HG02870 (cell line): ENCODE measurements at regions not wholly inside any gene's neighbourhood (a gene's known extent, or its start where the extent isn't known, plus 50 kb on each side); places are given as distances from the start of the nearest gene placed in this dataset.

Experiments used
- ATAC-seq: cut with Tn5 transposase; IDR thresholded peaks from one replicate; pipeline ENCODE4 v1.9.1; 2021; ENCODE audit warnings: mild to moderate bottlenecking, moderate library complexity; ENCODE audit not compliant: unreplicated experiment

- no peak for ATAC-seq
These were observed 74.4 kb upstream of the PPARA start for GRCh38 chr22:46075764-46076531.

- ATAC-seq, result no peak
These were observed 73.5 kb upstream of the PPARA start for GRCh38 chr22:46076651-46077339.

DNA sequence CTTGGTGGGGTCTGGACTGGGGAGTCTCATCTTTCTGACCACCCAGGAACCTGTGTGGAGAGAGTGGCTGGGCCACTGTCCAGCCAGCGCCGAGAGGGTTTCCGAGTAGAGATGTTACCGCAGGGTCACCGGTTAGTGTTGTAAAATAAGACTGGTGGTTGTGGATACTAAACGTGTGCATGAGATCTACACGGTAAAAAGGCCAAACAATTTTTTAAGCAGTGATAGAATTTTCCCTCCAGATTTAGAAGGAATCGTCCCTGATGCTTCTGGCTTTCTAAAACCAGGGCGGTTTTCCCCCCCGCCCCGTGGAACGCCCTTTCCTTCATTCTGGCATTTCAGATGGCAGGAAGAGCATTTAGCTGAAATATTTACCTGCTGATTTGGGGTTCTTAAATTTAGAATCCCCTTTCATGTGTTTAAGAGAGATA is 72.6 kb upstream of the PPARA start:
- ATAC-seq, result no peak

DNA sequence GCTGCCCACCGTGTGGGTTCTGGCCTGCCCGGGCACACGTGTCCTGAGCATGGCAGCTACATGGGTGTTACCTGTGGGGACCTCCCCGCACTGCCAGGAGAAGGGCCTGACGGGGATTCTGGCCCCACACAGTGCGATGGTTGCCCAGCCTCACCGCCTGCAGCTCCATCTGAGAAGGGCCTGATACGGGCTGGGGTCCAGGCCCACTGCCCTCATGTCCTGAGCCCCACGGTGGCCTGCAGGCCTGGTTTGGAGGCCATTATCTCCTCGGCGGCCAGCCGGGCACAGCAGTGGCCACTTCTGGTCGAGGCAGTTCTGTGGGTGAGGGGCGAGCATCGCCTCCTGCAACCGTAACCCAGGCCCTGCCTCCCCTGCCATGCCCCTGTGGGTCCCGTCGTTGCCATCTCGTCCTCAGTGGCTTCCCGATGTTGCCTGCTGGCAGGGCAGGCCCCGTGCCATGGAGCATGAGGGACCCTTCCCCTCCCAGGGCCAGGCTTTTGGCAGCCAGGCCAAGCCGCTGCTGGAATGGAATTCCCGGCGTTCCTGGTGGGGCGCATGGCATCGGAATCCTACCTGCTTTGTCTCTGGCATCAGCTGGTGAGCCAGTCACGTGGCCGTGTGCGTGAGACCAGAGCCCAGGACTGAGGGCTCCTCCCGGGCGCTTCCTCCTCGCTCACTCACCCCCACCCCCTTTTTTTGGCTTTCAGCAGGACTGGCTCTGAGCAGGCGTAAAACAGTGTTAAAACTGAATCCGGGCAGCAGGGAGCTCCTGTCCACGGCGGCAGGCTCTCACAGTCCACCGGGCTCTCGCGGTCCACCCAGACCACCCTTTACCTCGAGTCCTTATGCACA is 71.9 kb upstream of the PPARA start:
- ATAC-seq, result no peak

DNA sequence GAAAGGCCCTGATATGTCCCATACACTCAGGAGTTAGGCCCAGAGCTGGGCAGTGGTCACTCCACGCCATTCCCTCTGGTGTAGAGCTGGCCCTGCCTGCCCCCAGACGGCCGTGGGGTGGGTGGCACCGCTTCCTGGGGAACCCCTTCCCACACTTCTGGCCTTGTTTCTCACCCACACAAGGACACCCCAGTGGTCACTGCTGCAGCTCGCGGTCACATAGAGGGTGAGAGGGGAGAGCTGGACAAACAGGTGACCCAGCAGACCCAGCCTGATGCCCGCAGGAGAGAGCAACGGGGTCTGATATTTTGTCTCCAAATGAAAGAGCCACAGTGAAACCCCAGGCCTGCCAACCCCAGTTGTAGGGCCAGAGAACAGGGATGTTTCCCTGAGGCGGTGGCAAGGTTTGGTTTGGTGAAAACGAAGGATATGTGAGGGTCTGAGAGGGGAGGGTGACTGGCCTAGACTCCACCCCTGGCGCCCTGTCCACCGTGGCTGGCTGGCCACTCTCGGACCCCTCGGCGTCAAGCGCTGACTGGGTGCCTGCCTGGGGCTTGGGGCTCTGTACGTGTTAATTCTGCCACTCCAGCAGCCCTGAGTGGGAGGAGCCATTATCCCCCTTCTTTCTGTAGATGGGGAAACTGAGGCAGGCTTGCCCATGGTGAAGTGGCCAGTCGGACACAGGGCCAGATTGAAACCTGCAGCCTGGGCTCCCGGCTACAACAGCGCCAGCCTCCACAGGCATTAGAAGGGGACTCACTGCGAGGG is 71.0 kb upstream of the PPARA start:
- no peak for ATAC-seq

DNA sequence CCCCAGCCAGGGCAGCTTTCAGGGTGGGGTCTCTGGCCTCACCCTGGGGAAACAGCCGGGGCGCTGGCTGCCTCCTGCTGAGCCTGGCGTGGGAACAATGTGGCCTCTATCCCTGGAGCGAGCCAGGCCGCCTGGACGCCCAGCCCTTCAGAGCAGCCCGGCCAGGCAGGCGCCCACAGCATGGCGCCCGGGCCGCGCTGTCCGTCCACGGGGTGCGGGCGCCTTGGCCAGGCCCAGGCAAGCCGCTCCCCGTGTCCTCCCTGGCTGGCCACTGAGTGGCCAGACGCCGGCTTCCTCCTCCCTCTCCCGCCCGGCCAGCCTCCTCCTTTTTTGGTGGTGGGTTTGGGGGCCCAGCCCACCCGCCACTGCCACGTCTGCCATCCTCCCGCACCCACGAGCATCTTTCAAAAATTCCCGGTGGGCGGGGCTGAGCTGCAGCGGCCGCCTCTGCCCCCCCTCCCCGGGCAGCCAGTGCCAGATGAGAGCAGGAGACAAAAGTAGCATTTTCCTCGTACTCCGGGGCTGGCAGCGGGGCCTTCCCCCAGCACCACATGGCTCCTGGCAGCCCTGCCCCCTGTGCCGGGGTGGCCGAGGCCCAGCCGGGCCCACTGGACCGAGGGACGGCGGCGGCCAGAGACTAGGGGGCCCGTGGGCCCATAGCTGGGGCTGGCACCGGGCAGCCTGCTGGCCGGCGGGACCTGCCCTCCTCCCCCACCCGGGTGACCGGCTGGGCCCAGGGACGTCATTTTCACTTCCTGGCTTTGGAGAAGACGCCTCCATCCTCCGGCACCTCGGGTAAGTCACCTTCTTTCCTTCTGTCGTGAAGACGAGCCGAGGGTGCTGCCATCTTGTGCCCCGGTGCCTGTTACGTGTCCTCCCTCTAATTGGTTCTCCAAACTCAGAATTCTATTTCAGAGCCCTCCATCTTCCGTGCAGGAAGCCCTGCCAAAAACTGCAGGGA is 70.2 kb upstream of the PPARA start:
- no peak for ATAC-seq

- no peak for ATAC-seq
These were observed 69.1 kb upstream of the PPARA start for GRCh38 chr22:46081036-46081830.

DNA sequence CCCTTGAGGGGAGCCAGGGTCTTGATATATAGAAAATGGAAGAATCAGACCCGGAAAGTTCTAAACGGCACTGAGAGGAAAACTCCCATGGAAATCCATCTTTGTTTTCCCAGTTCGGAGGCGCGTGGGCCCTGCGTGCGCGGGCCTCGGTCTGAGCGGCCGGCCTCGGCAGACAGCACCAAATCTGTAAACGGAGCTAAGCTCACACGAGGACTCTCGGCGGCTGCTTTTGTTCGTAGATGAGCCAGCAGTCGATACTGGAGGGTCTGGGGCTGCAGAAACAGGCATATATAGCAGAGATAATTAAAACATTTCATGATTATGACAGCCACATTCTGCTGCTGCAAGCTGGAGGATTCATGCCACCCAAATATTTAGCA is 68.5 kb upstream of the PPARA start:
- ATAC-seq, result no peak

GRCh38 chr22:46082633-46083032 is 67.7 kb upstream of the PPARA start:
- ATAC-seq, result no peak

GRCh38 chr22:46083383-46084350 is 66.7 kb upstream of the PPARA start:
- no peak for ATAC-seq

DNA sequence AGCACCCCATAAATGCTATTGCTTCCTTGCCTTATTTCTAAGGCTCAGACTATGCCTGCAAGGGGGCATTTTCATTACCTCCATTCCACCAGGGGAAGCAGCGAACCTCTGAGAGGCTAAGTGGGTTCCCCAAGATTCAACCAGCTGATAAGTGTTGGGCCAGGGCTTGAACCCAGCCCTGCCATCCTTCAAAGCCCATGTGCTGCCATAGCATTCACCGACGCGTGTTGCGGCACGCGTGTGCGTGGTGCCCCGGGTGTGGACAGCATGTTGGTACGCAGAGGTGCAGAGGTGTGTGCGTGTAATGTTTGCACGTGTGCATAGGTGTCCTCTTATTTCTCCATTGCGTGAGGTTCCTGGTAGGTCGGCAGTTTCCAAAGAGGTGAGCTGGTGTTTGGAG is 66.0 kb upstream of the PPARA start:
- no peak for ATAC-seq

DNA sequence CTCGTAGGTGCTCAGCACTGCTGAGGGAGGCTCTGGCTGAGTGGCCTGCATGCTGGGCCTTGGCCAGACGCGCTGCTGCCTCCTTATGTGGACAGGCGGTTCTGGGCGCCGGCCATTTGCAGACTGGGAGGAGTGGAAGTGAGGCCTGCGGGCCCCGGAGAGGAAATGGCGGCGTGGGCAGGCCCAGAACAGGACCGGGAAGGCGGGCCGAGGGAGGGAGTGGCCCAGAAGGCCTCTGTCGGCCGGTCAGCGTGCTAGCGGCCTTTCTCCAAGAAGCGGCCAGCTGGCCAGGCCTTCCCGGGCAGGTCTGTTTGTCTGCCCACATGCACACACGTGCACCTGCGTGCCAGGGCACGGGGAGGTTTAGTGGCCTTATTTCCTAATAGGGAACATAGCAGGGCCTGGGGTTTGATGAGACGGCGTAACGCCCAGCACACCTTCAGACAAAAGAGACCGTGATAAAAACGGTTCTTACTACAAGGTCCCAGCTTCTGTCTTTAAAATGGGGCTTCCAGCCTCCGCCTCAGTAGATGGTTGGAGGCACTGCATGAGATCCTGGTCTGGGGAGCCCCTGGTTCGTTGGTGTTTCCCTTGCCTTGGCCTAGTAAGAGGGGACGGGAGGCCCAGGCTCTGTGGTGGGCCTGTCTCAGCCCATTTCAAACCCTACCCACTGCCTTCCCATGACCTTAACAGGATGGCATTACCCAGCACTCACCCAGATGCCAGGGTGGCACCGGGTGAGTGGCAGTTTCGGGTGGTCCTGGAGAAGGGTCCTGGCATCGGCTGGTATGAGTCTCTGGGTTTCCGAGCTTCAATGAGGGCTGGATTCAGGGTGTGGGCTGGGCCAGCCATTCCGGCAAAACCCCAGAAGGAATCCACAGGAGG is 65.1 kb upstream of the PPARA start:
- no peak for ATAC-seq

- no peak for ATAC-seq
These were observed 64.3 kb upstream of the PPARA start for GRCh38 chr22:46085828-46086576.

- no peak for ATAC-seq
These were observed 63.6 kb upstream of the PPARA start for GRCh38 chr22:46086577-46087335.

DNA sequence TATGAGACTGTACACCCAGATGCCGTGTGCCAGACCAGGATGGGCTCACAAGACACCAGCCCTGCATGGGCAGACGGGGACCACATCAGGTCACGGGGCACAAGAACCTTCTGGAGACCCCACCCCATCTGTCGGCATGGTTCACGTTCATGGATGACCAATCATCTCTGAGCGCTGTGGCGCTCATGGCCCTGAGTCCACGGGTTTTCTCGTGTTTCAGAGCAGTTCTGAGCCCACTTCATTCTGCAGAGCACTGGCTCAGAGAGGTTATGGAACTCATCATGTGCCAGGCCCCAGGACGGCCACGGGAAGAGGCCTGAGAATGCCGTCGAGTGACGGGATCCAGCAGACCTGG is 63.0 kb upstream of the PPARA start:
- no peak for ATAC-seq
